Limb (tissue), 2 donors: ENCODE measurements at regions not wholly inside any gene's neighbourhood (a gene's known extent, or its start where the extent isn't known, plus 50 kb on each side); places are given as distances from the start of the nearest gene placed in this dataset.
"Not testable (repeated sequence)": the region's sequence is repeated elsewhere in the genome, so short reads cannot be mapped to it uniquely, and the experiment has no call there.

ENCODE experiments used
- DNase-seq, 2 donors: peaks; one replicate each; pipeline ENCODE4 v3.0.0-alpha.2; 2016; ENCODE audit errors: extremely low spot score in 2 of 2

- no peak for DNase-seq
Observed at GRCh38 chr4:43089730-43090129, 197.2 kb downstream of the GRXCR1 start.

GRCh38 chr4:43103048-43103447 is 210.5 kb downstream of the GRXCR1 start:
- no peak for DNase-seq

GRCh38 chr4:43112139-43112538 is 219.6 kb downstream of the GRXCR1 start:
- DNase-seq: no peak

GRCh38 chr4:43113196-43113595 is 220.7 kb downstream of the GRXCR1 start:
- no peak for DNase-seq

- no peak for DNase-seq
Observed at GRCh38 chr4:43126595-43126994, 234.1 kb downstream of the GRXCR1 start.

GRCh38 chr4:43130228-43131021 is 237.9 kb downstream of the GRXCR1 start:
- no peak for DNase-seq

GRCh38 chr4:43132010-43132582 is 239.6 kb downstream of the GRXCR1 start:
- DNase-seq: peak; percentile 80 to 81

GRCh38 chr4:43133566-43133965 is 241.1 kb downstream of the GRXCR1 start:
- DNase-seq: no peak

- no peak for DNase-seq
Observed at GRCh38 chr4:43136752-43137151, 244.2 kb downstream of the GRXCR1 start.

- no peak for DNase-seq
Observed at GRCh38 chr4:43146198-43146597, 253.7 kb downstream of the GRXCR1 start.

- DNase-seq: no peak
Observed at GRCh38 chr4:43148481-43148880, 256.0 kb downstream of the GRXCR1 start.

- no peak for DNase-seq
Observed at GRCh38 chr4:43163101-43163792, 270.7 kb downstream of the GRXCR1 start.

GRCh38 chr4:43189741-43190140 is 297.2 kb downstream of the GRXCR1 start:
- no peak for DNase-seq

- DNase-seq: not testable (repeated sequence)
Observed at GRCh38 chr4:43212576-43212975, 320.1 kb downstream of the GRXCR1 start.

- DNase-seq: no peak
Observed at GRCh38 chr4:43223820-43224219, 331.3 kb downstream of the GRXCR1 start.

- no peak for DNase-seq
Observed at GRCh38 chr4:43224559-43224958, 332.0 kb downstream of the GRXCR1 start.

- DNase-seq: no peak
Observed at GRCh38 chr4:43233321-43233720, 340.8 kb downstream of the GRXCR1 start.

- DNase-seq: no peak
Observed at GRCh38 chr4:43234626-43235415, 342.3 kb downstream of the GRXCR1 start.

- DNase-seq: no peak
Observed at GRCh38 chr4:43238008-43238407, 345.5 kb downstream of the GRXCR1 start.

- no peak for DNase-seq
Observed at GRCh38 chr4:43238585-43238984, 346.1 kb downstream of the GRXCR1 start.

GRCh38 chr4:43241104-43241503 is 348.6 kb downstream of the GRXCR1 start:
- no peak for DNase-seq

GRCh38 chr4:43242606-43243005 is 350.1 kb downstream of the GRXCR1 start:
- no peak for DNase-seq
